ENCODE measurements at regions not wholly inside any gene's neighbourhood (a gene's known extent, or its start where the extent isn't known, plus 50 kb on each side); places are given as distances from the start of the nearest gene placed in this dataset.
"Not testable (repeated sequence)": the region's sequence is repeated elsewhere in the genome, so short reads cannot be mapped to it uniquely, and the experiment has no call there.

DNA sequence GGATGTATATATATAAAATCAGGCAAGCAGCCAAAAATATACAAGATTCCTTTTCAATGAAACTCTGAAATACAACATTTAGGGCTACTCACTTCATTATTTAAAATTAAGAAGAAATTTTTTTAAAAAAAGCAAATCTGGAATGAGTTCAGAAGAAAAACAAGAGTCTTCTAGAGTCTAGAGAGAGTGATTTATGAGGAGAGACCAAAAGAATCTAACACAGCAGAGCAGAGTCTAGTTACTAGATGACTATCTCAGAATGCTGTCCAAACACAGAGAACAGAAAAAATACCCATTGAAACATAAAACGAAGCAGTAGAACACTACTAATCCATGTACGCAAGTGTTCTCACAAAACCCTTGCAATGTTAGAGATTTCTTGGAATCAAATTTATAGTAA lies 275.2 kb upstream of the CBLB start:
- H3K9ac ChIP-seq (ENCODE audit: low read depth, low read length) = no peak overlapping the region
- TF ChIP-seq, protein P1, sequence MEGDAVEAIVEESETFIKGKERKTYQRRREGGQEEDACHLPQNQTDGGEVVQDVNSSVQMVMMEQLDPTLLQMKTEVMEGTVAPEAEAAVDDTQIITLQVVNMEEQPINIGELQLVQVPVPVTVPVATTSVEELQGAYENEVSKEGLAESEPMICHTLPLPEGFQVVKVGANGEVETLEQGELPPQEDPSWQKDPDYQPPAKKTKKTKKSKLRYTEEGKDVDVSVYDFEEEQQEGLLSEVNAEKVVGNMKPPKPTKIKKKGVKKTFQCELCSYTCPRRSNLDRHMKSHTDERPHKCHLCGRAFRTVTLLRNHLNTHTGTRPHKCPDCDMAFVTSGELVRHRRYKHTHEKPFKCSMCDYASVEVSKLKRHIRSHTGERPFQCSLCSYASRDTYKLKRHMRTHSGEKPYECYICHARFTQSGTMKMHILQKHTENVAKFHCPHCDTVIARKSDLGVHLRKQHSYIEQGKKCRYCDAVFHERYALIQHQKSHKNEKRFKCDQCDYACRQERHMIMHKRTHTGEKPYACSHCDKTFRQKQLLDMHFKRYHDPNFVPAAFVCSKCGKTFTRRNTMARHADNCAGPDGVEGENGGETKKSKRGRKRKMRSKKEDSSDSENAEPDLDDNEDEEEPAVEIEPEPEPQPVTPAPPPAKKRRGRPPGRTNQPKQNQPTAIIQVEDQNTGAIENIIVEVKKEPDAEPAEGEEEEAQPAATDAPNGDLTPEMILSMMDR (IDR thresholded peaks at IDR 0.05; ENCODE audit: borderline replicate concordance, extremely low read depth, low read length, poor library complexity, severe bottlenecking) = no peak
- TF ChIP-seq EZH2 (IDR thresholded peaks at IDR 0.05; ENCODE audit: borderline replicate concordance, low read depth, low read length, severe bottlenecking) = no peak
- no peaks in the 10 kb centered on the region for H3K79me2 ChIP-seq (ENCODE audit: insufficient read depth, low read length)
- no peak overlapping the region for H2AFZ ChIP-seq (ENCODE audit: low read depth, low read length)
- H3K27ac ChIP-seq (ENCODE audit: low read length) = no peak overlapping the region
- H3K36me3 ChIP-seq (ENCODE audit: insufficient read depth, low read length) = no peaks in the 10 kb centered on the region
- H3K9me3 ChIP-seq (ENCODE audit: insufficient read depth, low read length, severe bottlenecking) = no peaks in the 10 kb centered on the region
- no peaks in the 10 kb centered on the region for H3K4me1 ChIP-seq (ENCODE audit: insufficient read depth, low read length)
- no peak for ATAC-seq (ENCODE audit: insufficient read depth, low read depth)
- DNase-seq = no peak
- H3K27me3 ChIP-seq (ENCODE audit: insufficient read depth, low read length, poor library complexity) = no peaks in the 10 kb centered on the region
- H4K20me1 ChIP-seq (ENCODE audit: insufficient read depth, low read length) = no peaks in the 10 kb centered on the region
- no peak overlapping the region for H3K4me3 ChIP-seq (ENCODE audit: low read depth in 1 of 2, low read length in 2 of 2)
- no peak overlapping the region for H3K4me2 ChIP-seq (ENCODE audit: insufficient read depth, low read length)

DNA sequence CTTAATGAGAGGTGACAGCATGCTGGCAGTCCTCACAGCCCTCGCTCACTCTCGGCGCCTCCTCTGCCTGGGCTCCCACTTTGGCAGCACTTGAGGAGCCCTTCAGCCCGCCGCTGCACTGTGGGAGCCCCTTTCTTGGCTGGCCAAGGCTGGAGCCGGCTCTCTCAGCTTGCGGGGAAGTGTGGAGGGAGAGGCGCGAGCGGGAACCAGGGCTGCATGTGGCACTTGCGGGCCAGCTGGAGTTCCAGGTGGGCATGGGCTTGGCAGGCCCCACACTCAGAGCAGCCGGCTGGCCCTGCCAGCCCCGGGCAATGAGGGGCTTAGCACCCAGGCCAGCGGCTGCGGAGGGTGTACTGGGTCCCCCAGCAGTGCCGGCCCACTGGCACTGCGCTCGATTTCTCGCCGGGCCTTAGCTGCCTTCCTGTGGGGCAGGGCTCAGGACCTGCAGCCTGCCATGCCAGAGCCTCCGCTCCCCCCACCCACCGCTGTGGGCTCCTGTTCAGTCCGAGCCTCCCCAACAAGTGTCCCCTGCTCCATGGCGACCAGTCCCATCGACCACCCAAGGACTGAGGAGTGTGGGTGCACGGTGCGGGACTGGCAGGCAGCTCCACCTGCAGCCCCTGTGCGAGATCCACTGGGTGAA lies 279.7 kb upstream of the CBLB start:
- H3K4me1 ChIP-seq (ENCODE audit: insufficient read depth, low read length); H3K27ac ChIP-seq (ENCODE audit: low read length); H2AFZ ChIP-seq (ENCODE audit: low read depth, low read length); H3K9me3 ChIP-seq (ENCODE audit: insufficient read depth, low read length, severe bottlenecking); ATAC-seq (ENCODE audit: insufficient read depth, low read depth); H3K79me2 ChIP-seq (ENCODE audit: insufficient read depth, low read length); H3K27me3 ChIP-seq (ENCODE audit: insufficient read depth, low read length, poor library complexity); H3K4me3 ChIP-seq (ENCODE audit: low read depth in 1 of 2, low read length in 2 of 2); H3K9ac ChIP-seq (ENCODE audit: low read depth, low read length); H3K4me2 ChIP-seq (ENCODE audit: insufficient read depth, low read length); H4K20me1 ChIP-seq (ENCODE audit: insufficient read depth, low read length); H3K36me3 ChIP-seq (ENCODE audit: insufficient read depth, low read length); DNase-seq: not testable (repeated sequence)

DNA sequence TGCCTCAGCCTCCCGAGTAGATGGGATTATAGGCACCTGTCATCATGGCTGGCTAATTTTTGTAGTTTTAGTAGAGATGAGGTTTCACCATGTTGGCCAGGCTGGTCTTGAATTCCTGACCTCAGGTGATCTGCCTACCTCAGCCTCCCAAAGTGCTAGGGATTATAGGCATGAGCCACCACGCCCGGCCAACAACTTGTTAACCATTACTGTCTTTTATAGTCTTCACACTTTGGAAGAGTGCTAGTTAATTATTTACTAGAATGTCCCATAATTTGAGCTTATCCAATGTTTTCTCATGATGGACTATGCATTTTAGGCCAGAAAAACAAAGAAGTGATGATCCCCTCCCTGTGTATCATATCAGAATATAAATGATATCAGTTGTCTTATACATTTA lies 288.6 kb upstream of the CBLB start:
- H3K79me2 ChIP-seq (ENCODE audit: insufficient read depth, low read length) = no peaks in the 10 kb centered on the region
- no peak for DNase-seq
- no peaks in the 10 kb centered on the region for H4K20me1 ChIP-seq (ENCODE audit: insufficient read depth, low read length)
- no peaks in the 10 kb centered on the region for H3K27me3 ChIP-seq (ENCODE audit: insufficient read depth, low read length, poor library complexity)
- H3K36me3 ChIP-seq (ENCODE audit: insufficient read depth, low read length) = no peaks in the 10 kb centered on the region
- H3K27ac ChIP-seq (ENCODE audit: low read length) = no peak overlapping the region
- H3K9me3 ChIP-seq (ENCODE audit: insufficient read depth, low read length, severe bottlenecking) = no peaks in the 10 kb centered on the region
- H2AFZ ChIP-seq (ENCODE audit: low read depth, low read length) = no peak overlapping the region
- no peak overlapping the region for H3K4me2 ChIP-seq (ENCODE audit: insufficient read depth, low read length)
- no peak overlapping the region for H3K4me3 ChIP-seq (ENCODE audit: low read depth in 1 of 2, low read length in 2 of 2)
- ATAC-seq (ENCODE audit: insufficient read depth, low read depth) = no peak
- no peak overlapping the region for H3K9ac ChIP-seq (ENCODE audit: low read depth, low read length)
- no peaks in the 10 kb centered on the region for H3K4me1 ChIP-seq (ENCODE audit: insufficient read depth, low read length)
- no peak for TF ChIP-seq EZH2 (IDR thresholded peaks at IDR 0.05; ENCODE audit: borderline replicate concordance, low read depth, low read length, severe bottlenecking)
- TF ChIP-seq, protein P1 (IDR thresholded peaks at IDR 0.05; ENCODE audit: borderline replicate concordance, extremely low read depth, low read length, poor library complexity, severe bottlenecking) = no peak

DNA sequence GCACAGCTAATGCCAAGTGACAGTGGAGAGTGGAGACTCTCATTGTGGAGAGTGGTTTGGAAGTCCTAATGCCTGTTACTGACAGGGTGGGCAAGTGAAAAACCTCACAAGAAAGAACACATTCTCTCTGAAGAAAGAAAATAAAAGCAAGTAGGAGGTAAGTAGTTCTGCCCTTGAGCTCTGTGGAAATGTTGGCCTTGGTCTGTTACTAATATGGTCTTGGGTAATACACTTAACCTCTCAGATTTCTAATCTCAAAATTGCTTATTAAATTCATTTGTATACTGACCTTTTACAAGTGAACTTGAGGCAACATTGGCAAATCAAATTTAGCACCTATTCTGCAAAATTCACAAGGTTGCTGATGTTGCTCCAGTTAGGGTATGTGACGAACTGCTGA lies 291.6 kb upstream of the CBLB start:
- no peak overlapping the region for H2AFZ ChIP-seq (ENCODE audit: low read depth, low read length)
- TF ChIP-seq EZH2 (IDR thresholded peaks at IDR 0.05; ENCODE audit: borderline replicate concordance, low read depth, low read length, severe bottlenecking) = no peak
- TF ChIP-seq, protein P1 (IDR thresholded peaks at IDR 0.05; ENCODE audit: borderline replicate concordance, extremely low read depth, low read length, poor library complexity, severe bottlenecking) = no peak

More for the DNA sequence above, 291.6 kb upstream of the CBLB start:
- Histone ChIP-seq H3K36me3 (ENCODE audit: insufficient read depth, low read length) (no peaks in the 10 kb centered on the region), H3K4me2 (ENCODE audit: insufficient read depth, low read length) (no peak overlapping the region), H4K20me1 (ENCODE audit: insufficient read depth, low read length) (no peaks in the 10 kb centered on the region), H3K79me2 (ENCODE audit: insufficient read depth, low read length) (no peaks in the 10 kb centered on the region), H3K4me1 (ENCODE audit: insufficient read depth, low read length) (no peaks in the 10 kb centered on the region), H3K9ac (ENCODE audit: low read depth, low read length) (no peak overlapping the region), H3K27ac (ENCODE audit: low read length) (no peak overlapping the region), H3K27me3 (ENCODE audit: insufficient read depth, low read length, poor library complexity) (no peaks in the 10 kb centered on the region), H3K4me3 (ENCODE audit: low read depth in 1 of 2, low read length in 2 of 2) (no peak overlapping the region), H3K9me3 (ENCODE audit: insufficient read depth, low read length, severe bottlenecking) (no peaks in the 10 kb centered on the region)
- ATAC-seq (ENCODE audit: insufficient read depth, low read depth) (no peak), DNase-seq (no peak)
